ENCODE measurements at regions not wholly inside any gene's neighbourhood (a gene's known extent, or its start where the extent isn't known, plus 50 kb on each side); places are given as distances from the start of the nearest gene placed in this dataset.

GRCh38 chr5:144582066-144582465 lies 411.4 kb downstream of the KCTD16 start:
- no peak overlapping the region for H3K4me3 Mint-ChIP-seq
- no peak for ATAC-seq (replicated peaks in 1 of 4)

GRCh38 chr5:144581044-144581443 lies 410.4 kb downstream of the KCTD16 start:
- Mint-ChIP-seq H3K27me3 (no peaks in the 10 kb centered on the region), H3K4me1 (no peaks in the 10 kb centered on the region), H3K36me3 (no peaks in the 10 kb centered on the region), H3K27ac (no peak overlapping the region), H3K9me3 (no peaks in the 10 kb centered on the region), H3K4me3 (no peak overlapping the region)
- H3K4me3 ChIP-seq (ENCODE audit: control insufficient read depth in 1 of 2, extremely low read depth in 1 of 2, low read length in 1 of 2) = no peak overlapping the region
- WGBS (ENCODE audit: insufficient coverage) = 83% methylated on average over 5 of the region's 9 CpGs
- no peak overlapping the region for H3K27ac ChIP-seq (ENCODE audit: low read length)
- POLR2A ChIA-PET = no interaction called here
- CTCF ChIA-PET = no interaction called here
- H3K27me3 ChIP-seq (replicated peaks in 1 of 2; ENCODE audit: control insufficient read depth in 2 of 2, extremely low read depth in 1 of 2, insufficient read depth in 2 of 2, low read length in 1 of 2) = no peaks in the 10 kb centered on the region
- no peaks in the 10 kb centered on the region for H3K36me3 ChIP-seq (ENCODE audit: control insufficient read depth in 2 of 2, extremely low read depth in 1 of 2, insufficient read depth in 1 of 2, low read length in 1 of 2)
- H3K9me3 ChIP-seq = no peaks in the 10 kb centered on the region
- DNase-seq (no peak), ATAC-seq (replicated peaks in 1 of 4) (no peak)
- no peaks in the 10 kb centered on the region for H3K4me1 ChIP-seq (ENCODE audit: control insufficient read depth in 1 of 2, extremely low read depth in 1 of 2, insufficient read depth in 2 of 2, low read length in 2 of 2)

More at GRCh38 chr5:144582066-144582465, 411.4 kb downstream of the KCTD16 start:
- no peaks in the 10 kb centered on the region for H3K27me3 ChIP-seq (replicated peaks in 1 of 2; ENCODE audit: control insufficient read depth in 2 of 2, extremely low read depth in 1 of 2, insufficient read depth in 2 of 2, low read length in 1 of 2)
- Mint-ChIP-seq H3K27ac (no peak overlapping the region), H3K9me3 (peaks cover 0 to 3% (median 0%) of the 10 kb centered on the region in 3 donors), H3K27me3 (no peaks in the 10 kb centered on the region), H3K4me1 (no peaks in the 10 kb centered on the region), H3K36me3 (no peaks in the 10 kb centered on the region)
- no peak overlapping the region for H3K27ac ChIP-seq (ENCODE audit: low read length)
- ChIA-PET CTCF (no interaction called here), POLR2A (no interaction called here)
- H3K4me3 ChIP-seq (ENCODE audit: control insufficient read depth in 1 of 2, extremely low read depth in 1 of 2, low read length in 1 of 2) = no peak overlapping the region
- no peaks in the 10 kb centered on the region for H3K36me3 ChIP-seq (ENCODE audit: control insufficient read depth in 2 of 2, extremely low read depth in 1 of 2, insufficient read depth in 1 of 2, low read length in 1 of 2)
- no peak for DNase-seq
- no peaks in the 10 kb centered on the region for H3K9me3 ChIP-seq
- H3K4me1 ChIP-seq (ENCODE audit: control insufficient read depth in 1 of 2, extremely low read depth in 1 of 2, insufficient read depth in 2 of 2, low read length in 2 of 2) = no peaks in the 10 kb centered on the region
- WGBS (ENCODE audit: insufficient coverage) = 57% methylated on average over 1 of the region's 3 CpGs

GRCh38 chr5:144577676-144578075 lies 407.0 kb downstream of the KCTD16 start:
- no peaks in the 10 kb centered on the region for H3K27me3 ChIP-seq (replicated peaks in 1 of 2; ENCODE audit: control insufficient read depth in 2 of 2, extremely low read depth in 1 of 2, insufficient read depth in 2 of 2, low read length in 1 of 2)
- DNase-seq = no peak
- ATAC-seq (replicated peaks in 1 of 4) = no peak
- H3K27me3 Mint-ChIP-seq = no peaks in the 10 kb centered on the region
- H3K4me1 Mint-ChIP-seq = no peaks in the 10 kb centered on the region
- H3K4me3 Mint-ChIP-seq = no peak overlapping the region
- H3K27ac ChIP-seq (ENCODE audit: low read length) = no peak overlapping the region
- peaks cover 0 to 5% (median 2%) of the 10 kb centered on the region in 3 donors for H3K9me3 Mint-ChIP-seq
- no CpG with 5 or more reads among the region's 3 CpGs for WGBS (ENCODE audit: insufficient coverage)
- H3K9me3 ChIP-seq = no peaks in the 10 kb centered on the region
- H3K27ac Mint-ChIP-seq = no peak overlapping the region
- no peaks in the 10 kb centered on the region for H3K36me3 ChIP-seq (ENCODE audit: control insufficient read depth in 2 of 2, extremely low read depth in 1 of 2, insufficient read depth in 1 of 2, low read length in 1 of 2)
- ChIA-PET CTCF (no interaction called here), POLR2A (no interaction called here)
- H3K4me1 ChIP-seq (ENCODE audit: control insufficient read depth in 1 of 2, extremely low read depth in 1 of 2, insufficient read depth in 2 of 2, low read length in 2 of 2) = no peaks in the 10 kb centered on the region
- H3K4me3 ChIP-seq (ENCODE audit: control insufficient read depth in 1 of 2, extremely low read depth in 1 of 2, low read length in 1 of 2) = no peak overlapping the region
- H3K36me3 Mint-ChIP-seq = no peaks in the 10 kb centered on the region

GRCh38 chr5:144575736-144576135 lies 405.1 kb downstream of the KCTD16 start:
- ChIA-PET CTCF (no interaction called here), POLR2A (no interaction called here)
- H3K27ac ChIP-seq (ENCODE audit: low read length) = no peak overlapping the region
- H3K9me3 ChIP-seq = no peaks in the 10 kb centered on the region
- no peaks in the 10 kb centered on the region for H3K36me3 ChIP-seq (ENCODE audit: control insufficient read depth in 2 of 2, extremely low read depth in 1 of 2, insufficient read depth in 1 of 2, low read length in 1 of 2)
- Mint-ChIP-seq H3K4me3 (no peak overlapping the region), H3K27ac (no peak overlapping the region), H3K27me3 (no peaks in the 10 kb centered on the region), H3K4me1 (no peaks in the 10 kb centered on the region), H3K9me3 (peaks cover 2 to 5% (median 3%) of the 10 kb centered on the region in 3 donors), H3K36me3 (no peaks in the 10 kb centered on the region)
- ATAC-seq (replicated peaks in 1 of 4) (no peak), DNase-seq (no peak)
- H3K27me3 ChIP-seq (replicated peaks in 1 of 2; ENCODE audit: control insufficient read depth in 2 of 2, extremely low read depth in 1 of 2, insufficient read depth in 2 of 2, low read length in 1 of 2) = no peaks in the 10 kb centered on the region
- no peak overlapping the region for H3K4me3 ChIP-seq (ENCODE audit: control insufficient read depth in 1 of 2, extremely low read depth in 1 of 2, low read length in 1 of 2)
- H3K4me1 ChIP-seq (ENCODE audit: control insufficient read depth in 1 of 2, extremely low read depth in 1 of 2, insufficient read depth in 2 of 2, low read length in 2 of 2) = no peaks in the 10 kb centered on the region
- WGBS (ENCODE audit: insufficient coverage) = no CpG with 5 or more reads among the region's 1 CpG

GRCh38 chr5:144567421-144567780 lies 396.7 kb downstream of the KCTD16 start:
- no peak overlapping the region for H3K27ac ChIP-seq (ENCODE audit: low read length)
- H3K4me3 ChIP-seq (ENCODE audit: control insufficient read depth in 1 of 2, extremely low read depth in 1 of 2, low read length in 1 of 2) = no peak overlapping the region
- Mint-ChIP-seq H3K36me3 (no peaks in the 10 kb centered on the region), H3K4me3 (no peak overlapping the region), H3K27ac (no peak overlapping the region), H3K4me1 (no peaks in the 10 kb centered on the region), H3K9me3 (peaks cover 23 to 30% (median 24%) of the 10 kb centered on the region in 3 donors), H3K27me3 (no peaks in the 10 kb centered on the region)
- no CpG with 5 or more reads among the region's 2 CpGs for WGBS (ENCODE audit: insufficient coverage)
- peaks cover 2% of the 10 kb centered on the region for H3K9me3 ChIP-seq
- ATAC-seq (replicated peaks in 1 of 4) = no peak
- no peaks in the 10 kb centered on the region for H3K27me3 ChIP-seq (replicated peaks in 1 of 2; ENCODE audit: control insufficient read depth in 2 of 2, extremely low read depth in 1 of 2, insufficient read depth in 2 of 2, low read length in 1 of 2)
- no peaks in the 10 kb centered on the region for H3K4me1 ChIP-seq (ENCODE audit: control insufficient read depth in 1 of 2, extremely low read depth in 1 of 2, insufficient read depth in 2 of 2, low read length in 2 of 2)
- POLR2A ChIA-PET = no interaction called here
- CTCF ChIA-PET = no interaction called here
- no peak for DNase-seq
- H3K36me3 ChIP-seq (ENCODE audit: control insufficient read depth in 2 of 2, extremely low read depth in 1 of 2, insufficient read depth in 1 of 2, low read length in 1 of 2) = no peaks in the 10 kb centered on the region

- Histone ChIP-seq H3K9me3 (peaks cover 2% of the 10 kb centered on the region), H3K4me1 (ENCODE audit: control insufficient read depth in 1 of 2, extremely low read depth in 1 of 2, insufficient read depth in 2 of 2, low read length in 2 of 2) (no peaks in the 10 kb centered on the region), H3K27me3 (replicated peaks in 1 of 2; ENCODE audit: control insufficient read depth in 2 of 2, extremely low read depth in 1 of 2, insufficient read depth in 2 of 2, low read length in 1 of 2) (no peaks in the 10 kb centered on the region), H3K36me3 (ENCODE audit: control insufficient read depth in 2 of 2, extremely low read depth in 1 of 2, insufficient read depth in 1 of 2, low read length in 1 of 2) (no peaks in the 10 kb centered on the region), H3K4me3 (ENCODE audit: control insufficient read depth in 1 of 2, extremely low read depth in 1 of 2, low read length in 1 of 2) (no peak overlapping the region), H3K27ac (ENCODE audit: low read length) (no peak overlapping the region)
- Mint-ChIP-seq H3K36me3 (no peaks in the 10 kb centered on the region), H3K4me3 (no peak overlapping the region), H3K27me3 (no peaks in the 10 kb centered on the region), H3K4me1 (no peaks in the 10 kb centered on the region), H3K27ac (no peak overlapping the region), H3K9me3 (peaks cover 23 to 30% (median 24%) of the 10 kb centered on the region in 3 donors)
- ChIA-PET POLR2A (no interaction called here), CTCF (no interaction called here)
- ATAC-seq (replicated peaks in 1 of 4) (no peak), DNase-seq (no peak)
- WGBS (ENCODE audit: insufficient coverage) = no CpG with 5 or more reads among the region's 3 CpGs
Observed at GRCh38 chr5:144566747-144567420, 396.2 kb downstream of the KCTD16 start.

- ChIA-PET POLR2A (no interaction called here), CTCF (no interaction called here)
- Histone ChIP-seq H3K27me3 (replicated peaks in 1 of 2; ENCODE audit: control insufficient read depth in 2 of 2, extremely low read depth in 1 of 2, insufficient read depth in 2 of 2, low read length in 1 of 2) (no peaks in the 10 kb centered on the region), H3K4me1 (ENCODE audit: control insufficient read depth in 1 of 2, extremely low read depth in 1 of 2, insufficient read depth in 2 of 2, low read length in 2 of 2) (no peaks in the 10 kb centered on the region), H3K4me3 (ENCODE audit: control insufficient read depth in 1 of 2, extremely low read depth in 1 of 2, low read length in 1 of 2) (no peak overlapping the region), H3K36me3 (ENCODE audit: control insufficient read depth in 2 of 2, extremely low read depth in 1 of 2, insufficient read depth in 1 of 2, low read length in 1 of 2) (no peaks in the 10 kb centered on the region), H3K9me3 (no peaks in the 10 kb centered on the region), H3K27ac (ENCODE audit: low read length) (no peak overlapping the region)
- Mint-ChIP-seq H3K4me3 (no peak overlapping the region), H3K27ac (no peak overlapping the region), H3K36me3 (no peaks in the 10 kb centered on the region), H3K9me3 (peaks cover 5 to 6% (median 5%) of the 10 kb centered on the region in 3 donors), H3K27me3 (no peaks in the 10 kb centered on the region), H3K4me1 (no peaks in the 10 kb centered on the region)
- DNase-seq (no peak), ATAC-seq (replicated peaks in 1 of 4) (no peak)
- 100% methylated on average over 1 of the region's 3 CpGs for WGBS (ENCODE audit: insufficient coverage)
Observed at GRCh38 chr5:144549580-144549979, 378.9 kb downstream of the KCTD16 start.
